Renal cortex interstitium (tissue), 11 donors: ENCODE measurements at regions not wholly inside any gene's neighbourhood (a gene's known extent, or its start where the extent isn't known, plus 50 kb on each side); places are given as distances from the start of the nearest gene placed in this dataset.

ENCODE experiments used
- DNase-seq, 11 donors: peaks; one replicate each; pipeline ENCODE4 v3.0.0-alpha.2; 2013; ENCODE audit warnings: low read depth in 9 of 11, low spot score in 4 of 11; ENCODE audit errors: extremely low read depth in 1 of 11

DNA sequence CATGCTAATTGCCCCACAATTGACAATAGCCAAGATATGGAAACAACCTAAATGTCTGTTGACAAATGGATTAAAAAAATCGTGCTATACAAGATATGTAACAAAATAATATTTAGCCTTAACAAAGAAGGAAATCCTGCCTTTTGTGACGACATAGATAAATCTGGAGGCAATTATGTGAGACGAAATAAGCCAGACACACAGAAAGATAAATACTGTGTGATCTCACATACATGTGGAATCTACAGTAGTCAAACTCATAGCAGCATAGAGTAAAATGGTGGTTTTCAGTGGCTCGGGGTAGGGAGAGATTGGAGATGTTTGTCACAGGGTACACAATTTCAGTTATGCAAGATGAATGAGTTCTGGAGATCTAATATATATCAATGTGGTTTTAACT is 895.8 kb downstream of the SLITRK6 start:
- DNase-seq, result no peak

DNA sequence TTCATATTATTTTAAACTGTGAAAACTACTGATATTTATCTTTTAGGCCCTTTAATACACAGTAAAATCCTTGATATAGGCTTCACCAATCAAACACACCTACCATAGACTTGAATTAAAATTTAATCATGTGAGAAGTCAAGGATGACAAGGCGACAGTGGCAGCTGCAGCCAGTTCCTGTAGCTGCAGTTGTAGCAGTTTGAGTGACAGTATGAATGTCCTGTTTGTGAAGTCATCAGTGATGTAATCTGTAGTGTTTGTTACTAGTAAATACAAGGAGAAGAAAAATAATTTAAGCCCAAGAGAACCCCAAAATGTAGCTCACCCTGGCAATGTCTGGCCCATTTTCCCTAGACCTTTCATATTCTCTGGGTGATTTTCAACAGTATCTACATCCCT is 897.0 kb downstream of the SLITRK6 start:
- no peak for DNase-seq

DNA sequence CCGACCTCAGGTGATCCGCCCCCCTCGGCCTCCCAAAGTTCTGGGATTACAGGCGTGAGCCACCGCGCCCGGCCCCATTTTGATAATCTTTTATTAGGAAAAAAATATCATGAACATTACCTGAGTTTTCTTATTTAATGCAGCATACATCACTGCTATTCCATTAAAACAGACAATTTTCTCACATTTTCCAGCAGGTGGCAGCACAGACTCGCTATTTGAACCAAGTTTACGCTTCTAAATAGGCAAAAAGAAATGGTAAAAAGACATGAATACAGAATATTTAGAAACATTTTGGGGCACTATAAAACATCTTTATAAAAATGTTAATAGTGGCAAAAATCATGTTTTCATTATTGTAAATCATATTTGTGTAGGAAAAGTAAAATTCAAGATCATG is 903.1 kb downstream of the SLITRK6 start:
- peak; percentile 26 to 67 (median 44) for DNase-seq

DNA sequence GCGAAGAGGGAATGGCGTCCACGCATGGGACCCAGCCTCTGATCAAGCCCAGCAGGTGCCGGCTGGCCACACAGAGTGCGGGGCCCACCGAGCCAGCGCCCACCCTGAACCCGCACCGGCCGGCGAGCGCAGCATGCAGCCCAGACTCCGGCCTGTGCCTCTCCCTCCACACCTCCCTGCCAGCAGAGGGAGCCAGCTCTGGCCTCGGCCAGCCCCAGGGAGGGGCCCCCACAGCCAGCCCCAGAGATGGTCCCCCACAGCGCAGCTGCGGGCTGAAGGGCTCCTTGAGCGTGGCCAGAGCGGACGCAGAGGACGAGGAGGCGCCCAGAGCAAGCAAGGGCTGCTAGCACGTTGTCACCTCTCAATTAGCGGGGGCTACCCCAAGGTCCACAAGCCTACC is 904.5 kb downstream of the SLITRK6 start:
- no peak for DNase-seq

DNA sequence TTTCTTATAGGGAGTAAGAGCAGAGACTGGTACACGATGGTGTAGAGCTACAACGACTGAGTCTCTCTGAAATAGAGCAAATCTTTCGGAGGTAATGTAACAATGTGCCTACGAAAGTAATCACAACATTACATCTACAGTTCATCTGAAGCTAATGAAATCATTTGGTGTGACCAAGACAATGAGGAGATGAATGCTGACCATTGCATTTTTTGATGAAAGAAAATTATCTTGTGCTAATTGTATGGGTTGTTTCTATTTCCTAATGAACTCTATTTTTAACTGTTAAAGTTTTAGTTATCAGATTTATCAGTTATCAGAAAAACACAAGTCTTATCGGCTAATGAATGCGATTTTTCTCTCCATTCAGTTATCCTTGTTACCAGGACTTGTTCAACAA is 913.4 kb downstream of the SLITRK6 start:
- no peak for DNase-seq

DNA sequence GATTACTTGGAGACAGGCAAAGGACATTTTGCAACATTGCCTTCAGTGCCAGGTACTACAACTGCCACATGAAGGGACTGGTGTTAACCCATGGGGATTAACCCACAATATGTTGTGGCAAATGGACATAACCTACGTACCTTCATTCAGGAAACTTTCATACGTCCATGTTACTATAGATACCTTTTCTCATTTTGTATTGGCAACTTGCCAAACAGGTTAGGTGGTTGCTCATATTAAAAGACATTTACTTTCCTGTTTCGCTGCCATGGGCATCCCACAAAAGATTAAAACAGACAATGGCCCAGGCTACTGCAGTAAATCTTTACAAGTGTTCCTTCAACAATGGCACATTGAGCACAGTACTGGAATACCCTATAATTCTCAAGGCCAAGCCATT is 925.3 kb downstream of the SLITRK6 start:
- no peak for DNase-seq

DNA sequence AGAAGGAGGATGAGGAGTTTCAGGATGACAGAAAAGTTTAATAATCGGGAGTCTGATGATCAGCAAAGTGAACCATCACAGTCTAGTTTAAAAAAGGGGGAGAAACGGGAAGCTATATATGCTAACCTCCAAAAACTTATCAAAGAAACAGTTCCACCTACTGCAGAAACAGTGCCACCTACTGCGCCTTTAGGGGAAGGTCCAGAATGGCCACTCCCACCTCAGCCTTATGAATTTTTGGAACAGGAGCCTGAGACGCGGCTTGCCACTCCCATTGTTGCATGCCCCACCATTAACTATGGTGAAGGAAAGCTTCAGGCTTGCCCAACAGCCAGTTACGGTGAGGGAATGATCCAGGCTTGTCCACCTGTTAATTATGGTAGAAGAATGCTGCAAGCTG is 929.0 kb downstream of the SLITRK6 start:
- no peak for DNase-seq

DNA sequence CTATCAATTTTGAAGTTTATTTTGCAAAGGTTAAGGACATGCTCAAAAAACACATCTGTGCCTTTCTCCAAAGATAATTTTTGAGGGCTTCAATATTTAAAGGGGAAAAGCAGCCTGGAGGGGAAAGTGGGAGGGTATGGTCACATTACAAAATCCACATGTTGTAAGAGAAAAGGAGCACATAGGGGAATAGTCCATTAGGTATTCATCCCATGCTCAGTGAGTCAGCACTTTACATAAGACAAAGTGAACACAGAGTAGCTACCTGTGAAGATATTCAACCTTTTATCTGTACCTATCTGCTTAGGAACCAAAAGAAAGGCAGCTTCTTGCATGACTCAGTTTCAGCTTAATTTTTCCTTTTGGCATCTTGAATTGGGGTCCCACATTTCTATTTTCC is 932.0 kb downstream of the SLITRK6 start:
- DNase-seq, result no peak

DNA sequence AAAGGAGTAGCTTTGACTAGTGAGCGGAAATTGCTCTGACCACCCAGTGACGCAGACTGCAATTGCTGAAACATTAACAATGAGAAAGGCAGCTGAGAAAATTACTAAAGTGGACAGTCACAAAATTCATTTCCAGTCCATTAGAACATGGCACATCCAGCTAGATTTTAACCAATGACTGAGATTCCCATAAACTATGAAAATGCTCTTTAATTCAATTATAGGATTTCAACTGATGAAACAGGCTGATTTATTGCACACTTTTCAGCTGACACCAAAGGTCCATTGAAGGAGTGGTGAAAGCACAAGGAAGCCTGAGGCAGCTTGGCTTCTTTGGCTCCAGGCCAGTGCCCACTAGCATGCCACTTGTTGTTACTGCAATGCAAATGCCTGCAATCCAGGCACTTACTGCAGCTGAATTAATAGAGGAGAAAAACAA is 933.4 kb downstream of the SLITRK6 start:
- peak in 8 of 11 donors; percentile 14 to 35 (median 22) for DNase-seq

DNA sequence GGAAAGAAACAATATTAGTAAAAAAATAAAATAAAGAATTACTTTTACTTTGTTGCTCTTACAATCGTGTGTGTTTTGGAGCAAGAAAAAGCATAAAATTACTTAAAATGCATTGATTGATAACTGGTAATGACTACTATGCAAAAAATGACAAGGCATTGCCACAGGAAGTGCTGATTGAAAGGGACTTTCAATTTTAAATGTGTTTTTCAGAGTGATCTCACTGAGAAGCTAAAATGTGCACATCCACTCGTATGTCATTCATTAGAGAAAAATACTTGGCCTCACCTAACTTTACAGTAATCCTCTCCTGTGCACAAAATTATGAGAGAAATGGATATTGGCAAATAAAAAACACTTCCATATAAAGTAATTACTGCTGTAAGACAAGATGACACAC is 934.9 kb downstream of the SLITRK6 start:
- DNase-seq, result no peak

DNA sequence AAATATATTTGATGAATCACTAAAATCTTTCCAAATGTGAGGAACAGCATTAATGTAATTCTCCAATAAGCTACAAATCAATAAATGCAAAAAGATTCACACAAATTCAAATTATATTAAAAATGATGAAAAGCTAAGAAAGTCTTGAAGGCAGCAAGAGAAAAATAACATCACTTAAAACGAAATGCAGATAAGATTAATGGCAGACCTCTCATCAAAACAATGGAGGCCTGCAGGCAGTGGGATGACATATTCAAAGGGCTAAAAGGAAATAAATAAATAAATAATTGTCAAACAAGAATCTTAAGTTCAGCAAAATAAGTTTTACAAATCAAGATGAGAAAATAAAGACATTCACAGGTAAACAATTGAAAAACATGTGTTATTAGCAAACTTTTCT is 952.1 kb downstream of the SLITRK6 start:
- no peak for DNase-seq

DNA sequence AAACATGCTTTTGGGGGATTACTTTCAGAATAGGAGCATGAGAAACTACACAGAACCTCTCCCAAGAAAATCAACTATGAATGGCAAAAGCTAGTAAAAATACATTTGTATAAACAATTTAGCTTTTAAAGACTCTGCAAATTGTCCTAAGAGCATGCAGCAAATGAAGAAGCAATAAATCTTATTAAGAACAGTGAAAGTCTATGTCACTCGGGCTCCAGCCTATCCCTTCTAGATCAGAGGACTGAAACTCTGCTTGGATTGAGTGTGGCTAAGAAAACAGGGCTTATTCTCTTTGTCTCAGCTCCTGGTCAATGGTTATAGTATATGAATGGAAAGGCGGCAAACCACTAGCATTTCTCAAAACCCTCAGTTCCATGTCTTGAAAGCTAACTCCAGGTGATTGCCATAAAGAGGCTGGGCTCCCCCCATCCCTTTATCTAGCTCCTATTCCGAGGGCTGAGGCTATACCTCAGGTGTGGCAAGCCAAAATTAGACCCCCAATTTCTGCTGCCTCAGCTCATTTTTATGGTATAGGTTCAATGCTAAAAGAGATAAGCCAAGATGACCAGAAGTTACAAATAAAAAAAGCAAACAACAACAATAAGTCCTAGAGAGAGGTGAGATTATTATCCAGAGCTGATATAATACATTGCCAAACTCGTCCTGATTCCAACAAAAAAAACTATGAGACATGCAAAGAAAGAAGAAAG is 953.2 kb downstream of the SLITRK6 start:
- DNase-seq, result no peak

DNA sequence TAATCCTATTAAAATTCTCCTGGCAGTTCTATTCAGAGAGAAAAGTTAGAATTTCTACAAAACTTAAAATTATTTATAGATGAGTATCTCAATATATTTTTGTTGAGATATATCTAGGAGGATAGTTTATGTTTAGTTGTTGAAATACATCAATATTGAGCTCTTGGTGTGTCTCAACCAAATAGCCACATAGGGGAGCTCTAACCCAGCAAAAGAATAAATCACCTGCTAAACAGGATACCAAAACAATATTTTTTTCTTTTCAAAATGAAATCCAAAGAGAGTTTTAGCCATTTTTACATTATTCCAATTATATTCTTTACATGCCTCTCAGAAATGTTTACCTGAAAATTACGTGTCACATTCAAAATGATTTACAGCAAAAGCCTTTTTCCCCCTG is 954.7 kb downstream of the SLITRK6 start:
- DNase-seq, result peak in 4 of 11 donors; percentile 2 to 9 (median 4)

DNA sequence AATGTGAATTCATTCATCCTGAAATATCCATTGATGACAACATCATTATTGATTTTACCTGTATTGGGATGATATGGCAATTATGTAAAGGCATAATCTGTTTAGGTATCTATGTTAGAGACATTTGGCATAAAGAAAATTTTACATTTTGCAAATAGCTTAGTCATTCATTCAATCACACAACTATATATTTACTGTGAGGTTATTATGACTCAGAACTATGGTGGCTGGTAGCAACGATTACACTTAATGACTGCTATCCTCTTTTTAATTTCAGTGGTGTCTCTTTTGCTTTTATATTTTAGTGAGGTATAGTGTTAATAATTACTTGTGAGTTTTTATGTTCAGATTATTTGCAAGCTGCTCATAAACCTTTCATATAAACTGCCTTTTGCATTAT is 955.9 kb downstream of the SLITRK6 start:
- DNase-seq, result no peak

DNA sequence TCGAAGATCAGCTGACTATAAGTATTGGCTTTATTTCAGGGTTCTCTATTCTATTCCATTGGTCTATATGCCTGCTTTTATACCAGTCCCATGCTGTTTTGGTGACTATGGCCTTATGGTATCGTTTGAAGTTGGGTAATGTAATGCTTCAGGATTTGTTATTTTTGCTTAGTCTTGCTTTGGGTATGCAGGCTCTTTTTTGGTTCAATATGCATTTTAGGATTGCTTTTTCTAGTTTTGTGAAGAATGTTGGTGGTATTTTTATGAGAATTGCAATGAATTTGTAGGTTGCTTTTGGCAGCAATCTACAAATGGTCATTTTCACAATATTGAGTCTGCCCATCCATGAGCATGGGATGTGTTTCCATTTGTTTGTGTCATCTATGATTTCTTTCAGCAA is 951.9 kb upstream of the SLITRK1 start:
- DNase-seq, result no peak

DNA sequence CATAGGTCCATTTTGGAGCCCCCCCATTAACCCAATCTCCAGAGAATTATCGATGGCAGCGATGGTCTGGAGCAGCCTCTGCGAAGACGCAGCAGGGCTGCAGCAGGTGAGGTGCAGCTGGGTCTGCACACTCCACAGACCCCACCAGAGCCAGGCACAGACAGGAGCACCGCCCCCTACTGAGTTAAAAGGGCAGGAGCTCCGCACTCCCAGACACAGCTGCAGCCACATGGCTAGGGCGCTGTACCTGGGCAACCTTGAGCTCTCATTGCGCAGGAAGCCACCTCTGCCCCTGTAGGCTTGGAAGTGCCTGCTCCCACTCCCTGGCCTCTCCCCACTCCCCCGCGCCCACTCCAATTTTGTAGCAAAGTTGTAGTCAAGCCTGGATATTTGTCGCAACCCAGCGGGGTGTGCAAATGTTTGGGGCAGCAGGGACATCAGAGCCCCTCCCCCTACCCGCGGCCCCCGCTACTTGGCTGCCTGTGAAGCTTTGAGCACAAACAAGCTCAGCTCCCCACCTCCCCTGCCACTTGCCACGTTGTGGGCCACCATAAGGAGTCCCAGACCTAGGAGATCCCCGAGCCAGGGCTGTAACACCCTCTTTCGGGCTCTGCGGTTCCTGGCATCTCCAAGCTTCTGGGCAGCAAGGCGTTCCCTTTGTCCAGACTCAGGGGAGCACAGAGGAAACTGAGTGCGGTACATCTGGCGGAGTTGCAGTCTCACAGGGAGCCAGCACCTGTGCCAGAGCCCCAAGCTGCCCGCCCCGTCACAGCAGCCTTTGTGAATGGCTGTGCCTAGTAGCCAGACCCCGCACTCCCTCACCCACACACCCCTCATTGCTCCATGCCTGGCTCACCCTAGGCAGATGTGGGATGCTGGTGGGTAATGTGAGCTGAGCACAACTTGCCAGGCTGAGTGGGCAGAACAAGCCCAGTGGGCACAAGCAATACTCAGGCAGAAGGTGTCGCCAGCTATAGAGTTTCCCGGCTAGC is 949.7 kb upstream of the SLITRK1 start:
- no peak for DNase-seq

DNA sequence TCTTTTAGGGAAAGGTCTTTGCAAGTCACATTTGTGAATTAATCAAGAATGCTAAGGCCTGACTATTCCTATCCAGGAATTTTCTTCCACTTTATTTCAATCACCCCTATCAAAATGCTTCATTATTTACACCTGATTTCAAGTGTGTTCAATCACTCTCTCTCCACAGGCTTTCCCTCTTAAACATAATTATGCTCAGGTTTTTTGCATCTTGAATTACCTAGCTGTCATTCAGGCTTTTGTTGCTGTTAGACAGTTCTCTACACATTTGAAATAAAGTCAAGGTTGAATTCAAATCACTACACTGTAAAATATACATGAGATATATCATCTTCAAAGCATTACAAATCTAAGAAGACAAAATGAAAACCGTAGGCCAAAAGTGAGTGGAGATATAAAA is 941.3 kb upstream of the SLITRK1 start:
- no peak for DNase-seq

DNA sequence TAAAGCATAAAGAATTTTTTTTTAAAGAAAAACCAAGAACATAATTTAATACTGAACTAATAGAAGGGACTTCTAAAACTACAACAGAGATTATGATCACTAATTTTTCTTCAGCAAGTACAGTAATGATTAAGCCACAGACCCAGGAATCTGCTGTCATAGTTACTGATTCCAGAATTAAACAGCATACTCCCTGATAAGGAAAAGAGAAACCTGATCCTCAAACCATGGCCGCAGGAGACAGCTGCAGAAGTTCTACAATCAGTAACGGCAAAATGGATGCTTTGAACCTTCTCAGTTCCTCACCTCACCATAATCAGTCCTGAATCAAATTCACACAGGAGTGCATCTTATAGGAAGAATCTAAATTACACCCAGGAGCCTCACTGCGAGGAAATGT is 939.0 kb upstream of the SLITRK1 start:
- peak in 1 of 11 donors; percentile 7 for DNase-seq

DNA sequence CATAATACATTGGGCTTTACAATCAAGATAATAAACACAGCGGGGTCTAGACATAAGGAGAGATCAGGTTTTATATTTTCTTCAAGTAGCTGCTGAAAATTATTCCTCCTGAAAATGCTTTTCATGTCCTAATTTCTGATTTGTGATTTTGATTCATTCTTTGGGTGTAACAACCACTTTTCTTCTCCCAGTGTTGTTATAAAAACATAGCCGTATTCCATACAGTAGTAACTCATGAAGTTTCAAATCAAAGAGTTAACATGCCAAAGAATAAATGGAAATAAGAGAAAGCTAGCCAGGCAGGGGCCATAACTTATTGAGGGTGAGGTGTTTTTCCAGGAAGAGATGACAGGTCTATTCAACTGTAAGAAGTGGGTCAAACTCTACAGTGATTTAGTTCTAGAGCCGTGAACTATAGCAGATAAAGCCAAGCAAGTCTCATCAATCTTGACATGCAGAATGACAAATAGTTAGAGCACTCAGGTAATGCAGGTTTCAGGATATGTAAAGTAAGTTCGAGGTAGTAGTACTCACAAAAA is 934.4 kb upstream of the SLITRK1 start:
- DNase-seq, result peak in 1 of 11 donors; percentile 2

DNA sequence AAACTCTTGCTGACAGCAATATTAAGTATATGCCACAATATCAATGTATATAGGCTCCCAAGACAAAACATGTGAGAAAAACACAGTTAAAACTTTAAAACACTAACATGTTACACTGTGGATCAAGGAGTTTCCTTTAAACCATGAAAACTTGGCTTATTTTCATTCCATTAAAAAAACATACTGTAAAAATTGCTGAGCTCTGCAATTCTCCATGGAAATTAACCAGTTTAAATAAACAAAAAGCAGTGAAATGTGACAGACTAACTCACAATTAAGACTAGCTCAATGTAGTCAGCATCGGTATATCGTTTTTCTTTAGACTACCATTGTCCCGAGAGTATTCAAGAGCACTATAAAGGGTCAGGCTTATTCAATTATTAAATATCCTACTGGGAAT is 930.5 kb upstream of the SLITRK1 start:
- DNase-seq, result no peak
